ENCODE measurements at regions not wholly inside any gene's neighbourhood (a gene's known extent, or its start where the extent isn't known, plus 50 kb on each side); places are given as distances from the start of the nearest gene placed in this dataset.

- no peak for TF ChIP-seq CTCF (IDR thresholded peaks at IDR 0.05; ENCODE audit: low read depth, low read length, poor library complexity, severe bottlenecking)
- TF ChIP-seq EZH2phosphoT487 (IDR thresholded peaks at IDR 0.05; ENCODE audit: borderline replicate concordance, low read length), result no peak
Observed at GRCh38 chr1:29648026-29648425, 411.7 kb downstream of the PTPRU start.
